ENCODE measurements at regions not wholly inside any gene's neighbourhood (a gene's known extent, or its start where the extent isn't known, plus 50 kb on each side); places are given as distances from the start of the nearest gene placed in this dataset.

DNA sequence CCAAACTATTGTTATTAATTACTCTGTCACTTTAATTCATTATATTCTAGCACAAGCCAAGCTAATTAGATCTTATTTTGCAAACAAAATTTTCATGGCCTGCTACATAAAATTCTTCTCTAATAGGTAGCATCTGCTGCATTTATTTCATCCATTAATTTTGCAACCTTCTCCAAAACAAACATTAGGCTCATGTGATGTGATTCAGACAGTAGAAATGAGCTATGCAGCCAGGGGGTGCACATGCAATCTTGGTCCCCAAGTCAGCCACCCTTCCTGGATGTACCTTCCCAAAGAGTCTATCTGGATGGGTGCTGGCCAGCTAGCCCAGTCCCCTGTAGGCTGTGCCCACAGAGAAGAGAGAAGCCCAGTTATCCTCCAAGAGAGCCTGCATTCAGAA is 242.1 kb upstream of the OSR1 start:
- Histone ChIP-seq H3K9me3 (no peaks in the 10 kb centered on the region), H3K27ac (no peak overlapping the region), H3K4me1 (peaks cover 0 to 7% (median 0%) of the 10 kb centered on the region in 4 donors), H3K27me3 (no peaks in the 10 kb centered on the region), H3K36me3 (no peaks in the 10 kb centered on the region), H3K4me3 (no peak overlapping the region)
- no peak for ATAC-seq
- no peak for TF ChIP-seq POLR2A (IDR thresholded peaks at IDR 0.05)
- TF ChIP-seq, protein P1, sequence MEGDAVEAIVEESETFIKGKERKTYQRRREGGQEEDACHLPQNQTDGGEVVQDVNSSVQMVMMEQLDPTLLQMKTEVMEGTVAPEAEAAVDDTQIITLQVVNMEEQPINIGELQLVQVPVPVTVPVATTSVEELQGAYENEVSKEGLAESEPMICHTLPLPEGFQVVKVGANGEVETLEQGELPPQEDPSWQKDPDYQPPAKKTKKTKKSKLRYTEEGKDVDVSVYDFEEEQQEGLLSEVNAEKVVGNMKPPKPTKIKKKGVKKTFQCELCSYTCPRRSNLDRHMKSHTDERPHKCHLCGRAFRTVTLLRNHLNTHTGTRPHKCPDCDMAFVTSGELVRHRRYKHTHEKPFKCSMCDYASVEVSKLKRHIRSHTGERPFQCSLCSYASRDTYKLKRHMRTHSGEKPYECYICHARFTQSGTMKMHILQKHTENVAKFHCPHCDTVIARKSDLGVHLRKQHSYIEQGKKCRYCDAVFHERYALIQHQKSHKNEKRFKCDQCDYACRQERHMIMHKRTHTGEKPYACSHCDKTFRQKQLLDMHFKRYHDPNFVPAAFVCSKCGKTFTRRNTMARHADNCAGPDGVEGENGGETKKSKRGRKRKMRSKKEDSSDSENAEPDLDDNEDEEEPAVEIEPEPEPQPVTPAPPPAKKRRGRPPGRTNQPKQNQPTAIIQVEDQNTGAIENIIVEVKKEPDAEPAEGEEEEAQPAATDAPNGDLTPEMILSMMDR (IDR thresholded peaks at IDR 0.05) = no peak
- DNase-seq = no peak
- intact Hi-C loops (cut with DNase I) = no loop called here

DNA sequence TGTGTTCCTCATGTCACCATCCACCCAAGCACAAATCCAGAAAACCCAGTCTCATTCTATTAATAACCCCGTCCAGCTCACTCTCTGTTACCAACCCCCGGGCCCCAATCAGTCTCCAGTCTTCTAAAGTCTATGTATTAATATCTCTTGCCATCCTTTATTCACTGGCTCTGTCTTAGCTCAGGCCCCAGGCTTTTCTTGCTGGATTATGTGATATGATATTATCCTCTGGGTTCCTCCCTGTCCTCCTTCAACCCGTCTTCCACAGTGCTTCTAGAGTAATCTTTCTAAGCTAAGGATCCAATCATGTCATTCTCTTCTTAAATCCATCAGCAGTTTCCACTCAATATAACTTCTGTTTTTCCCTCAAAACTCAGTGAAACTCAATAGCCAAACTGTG is 240.5 kb upstream of the OSR1 start:
- no peak for DNase-seq
- intact Hi-C loops (cut with DNase I) = no loop called here
- no peak for TF ChIP-seq POLR2A (IDR thresholded peaks at IDR 0.05)
- TF ChIP-seq, protein P1 (IDR thresholded peaks at IDR 0.05) = no peak
- Histone ChIP-seq H3K4me1 (peaks cover 0 to 7% (median 0%) of the 10 kb centered on the region in 4 donors), H3K27ac (no peak overlapping the region), H3K9me3 (no peaks in the 10 kb centered on the region), H3K4me3 (no peak overlapping the region), H3K36me3 (no peaks in the 10 kb centered on the region), H3K27me3 (no peaks in the 10 kb centered on the region)
- no peak for ATAC-seq
- WGBS (ENCODE audit: insufficient coverage, low coverage, low lambda C conversion rate, missing lambda C conversion rate) = 66% methylated on average over 3 of the region's 3 CpGs

GRCh38 chr2:19592197-19592596 is 233.8 kb upstream of the OSR1 start:
- intact Hi-C loops (cut with DNase I) = no loop called here
- Histone ChIP-seq H3K4me3 (no peak overlapping the region), H3K36me3 (no peaks in the 10 kb centered on the region), H3K27ac (no peak overlapping the region), H3K27me3 (no peaks in the 10 kb centered on the region), H3K4me1 (no peaks in the 10 kb centered on the region), H3K9me3 (no peaks in the 10 kb centered on the region)
- TF ChIP-seq, protein P1 (IDR thresholded peaks at IDR 0.05) = no peak
- no peak for TF ChIP-seq POLR2A (IDR thresholded peaks at IDR 0.05)
- DNase-seq (no peak), ATAC-seq (no peak)

GRCh38 chr2:19589791-19590190 is 231.4 kb upstream of the OSR1 start:
- intact Hi-C loops (cut with DNase I) = no loop called here
- H3K4me1 ChIP-seq = no peaks in the 10 kb centered on the region
- DNase-seq (no peak), ATAC-seq (no peak)
- TF ChIP-seq POLR2A (IDR thresholded peaks at IDR 0.05) = no peak
- TF ChIP-seq, protein P1 (IDR thresholded peaks at IDR 0.05) = no peak
- H3K27me3 ChIP-seq = no peaks in the 10 kb centered on the region
- no peaks in the 10 kb centered on the region for H3K9me3 ChIP-seq
- H3K27ac ChIP-seq = no peak overlapping the region
- WGBS (ENCODE audit: insufficient coverage, low coverage, low lambda C conversion rate, missing lambda C conversion rate) = 73% methylated on average over 4 of the region's 4 CpGs
- H3K36me3 ChIP-seq = no peaks in the 10 kb centered on the region
- no peak overlapping the region for H3K4me3 ChIP-seq

DNA sequence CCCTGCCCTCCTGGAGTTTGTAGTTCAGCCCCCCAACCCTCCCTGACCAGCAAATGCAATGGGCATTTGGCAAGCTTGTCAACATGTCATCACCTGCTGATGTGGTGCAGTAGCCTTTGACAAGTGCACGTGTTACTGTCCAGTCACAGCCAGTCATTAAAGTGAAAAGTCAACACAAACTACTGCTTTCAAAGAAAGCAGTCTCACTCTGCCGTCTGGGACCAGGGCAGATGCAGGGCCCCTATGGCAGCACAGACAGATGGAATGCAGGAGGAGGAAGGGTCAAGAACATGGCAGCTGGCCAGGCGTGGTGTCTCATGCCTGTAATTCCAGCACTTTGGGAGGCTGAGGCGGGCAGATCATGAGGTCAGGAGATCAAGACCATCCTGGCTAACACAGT is 222.4 kb upstream of the OSR1 start:
- ATAC-seq = no peak
- Histone ChIP-seq H3K9me3 (no peaks in the 10 kb centered on the region), H3K27me3 (no peaks in the 10 kb centered on the region), H3K4me3 (no peak overlapping the region), H3K36me3 (no peaks in the 10 kb centered on the region), H3K27ac (no peak overlapping the region), H3K4me1 (no peaks in the 10 kb centered on the region)
- intact Hi-C loops (cut with DNase I) = no loop called here
- TF ChIP-seq, protein P1 (IDR thresholded peaks at IDR 0.05) = no peak
- TF ChIP-seq POLR2A (IDR thresholded peaks at IDR 0.05) = no peak
- no CpG with 5 or more reads among the region's 4 CpGs for WGBS (ENCODE audit: insufficient coverage, low coverage, low lambda C conversion rate, missing lambda C conversion rate)
- no peak for DNase-seq

Data from right lobe of liver (tissue), 6 donors.